LNCaP clone FGC (cell line): ENCODE measurements at regions not wholly inside any gene's neighbourhood (a gene's known extent, or its start where the extent isn't known, plus 50 kb on each side); places are given as distances from the start of the nearest gene placed in this dataset.

ENCODE experiments used
- DNase-seq: peaks from one replicate; pipeline ENCODE4 v3.0.0-alpha.2; 2011; ENCODE audit warnings: low read depth
- H3K4me3 ChIP-seq: 2 replicates; pipeline ENCODE4 v1.5.1; 2011; ENCODE audit warnings: mild to moderate bottlenecking, low read depth, low read length, control low read depth
- CTCF ChIP-seq: IDR thresholded peaks from 2 replicates; pipeline ENCODE4 v1.5.1; 2012; ENCODE audit warnings: mild to moderate bottlenecking; ENCODE audit not compliant: control insufficient read depth, insufficient read depth; ENCODE audit errors: extremely low read depth

- DNase-seq: no peak
- no peak for TF ChIP-seq CTCF
Observed at GRCh38 chr9:78490231-78490630, 193.3 kb downstream of the PSAT1 start.

GRCh38 chr9:78491402-78491801 is 194.5 kb downstream of the PSAT1 start:
- TF ChIP-seq CTCF: no peak
- no peak for DNase-seq
- no peak overlapping the region for H3K4me3 ChIP-seq

More at GRCh38 chr9:78490231-78490630, 193.3 kb downstream of the PSAT1 start:
- no peak overlapping the region for H3K4me3 ChIP-seq

DNA sequence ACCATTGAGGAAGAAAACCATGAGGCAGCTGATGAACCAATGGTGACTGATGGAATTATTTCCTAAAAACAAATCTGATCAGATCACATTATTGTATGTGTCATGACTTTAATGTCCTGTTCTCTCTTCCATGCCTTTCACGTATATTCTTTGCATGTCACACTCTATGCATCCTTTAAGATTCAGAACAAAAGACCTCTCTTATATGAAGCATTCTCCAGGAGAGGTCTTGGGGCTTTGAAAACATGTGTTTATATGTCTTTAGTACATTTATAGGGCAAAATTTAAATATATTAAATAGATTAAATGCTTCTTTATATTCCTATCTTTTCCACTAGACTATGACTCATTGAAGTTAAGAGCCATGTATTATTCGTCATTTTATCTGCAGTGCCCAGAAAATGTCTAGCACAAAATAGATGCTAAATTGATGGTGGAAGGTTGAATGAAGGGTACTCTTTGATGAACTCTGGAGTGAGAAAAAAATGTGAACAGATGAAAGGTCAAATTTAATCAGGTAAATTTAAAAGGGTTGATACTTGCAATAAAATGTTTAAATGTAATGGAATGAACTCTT is 196.3 kb downstream of the PSAT1 start:
- no peak for DNase-seq
- TF ChIP-seq CTCF: no peak
- no peak overlapping the region for H3K4me3 ChIP-seq

DNA sequence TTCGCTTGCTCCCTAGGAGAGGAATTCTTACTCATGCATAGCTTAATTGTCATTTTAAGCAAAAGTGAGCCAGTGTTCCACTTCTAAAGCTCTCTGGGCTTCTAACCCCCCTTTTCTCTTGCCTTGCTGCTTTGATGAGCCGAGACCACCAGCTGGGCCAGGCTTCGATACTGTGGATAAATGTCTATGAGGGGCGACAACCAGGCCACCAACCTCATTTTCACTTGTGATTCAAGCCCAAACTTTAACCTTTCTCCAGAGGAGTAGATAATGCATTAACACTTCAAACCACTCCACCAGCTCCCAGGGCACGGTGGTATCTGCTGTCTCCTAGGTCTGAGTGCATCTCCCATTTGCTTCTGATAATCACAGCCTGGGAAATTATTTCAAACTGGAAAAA is 205.6 kb downstream of the PSAT1 start:
- TF ChIP-seq CTCF: no peak
- H3K4me3 ChIP-seq: no peak overlapping the region
- no peak for DNase-seq

- H3K4me3 ChIP-seq: no peak overlapping the region
- 0 out of 2 replicates have a peak, but pooled peaks have one; percentile 5 for TF ChIP-seq CTCF
- no peak for DNase-seq
Observed at GRCh38 chr9:78505546-78505945, 208.6 kb downstream of the PSAT1 start.

DNA sequence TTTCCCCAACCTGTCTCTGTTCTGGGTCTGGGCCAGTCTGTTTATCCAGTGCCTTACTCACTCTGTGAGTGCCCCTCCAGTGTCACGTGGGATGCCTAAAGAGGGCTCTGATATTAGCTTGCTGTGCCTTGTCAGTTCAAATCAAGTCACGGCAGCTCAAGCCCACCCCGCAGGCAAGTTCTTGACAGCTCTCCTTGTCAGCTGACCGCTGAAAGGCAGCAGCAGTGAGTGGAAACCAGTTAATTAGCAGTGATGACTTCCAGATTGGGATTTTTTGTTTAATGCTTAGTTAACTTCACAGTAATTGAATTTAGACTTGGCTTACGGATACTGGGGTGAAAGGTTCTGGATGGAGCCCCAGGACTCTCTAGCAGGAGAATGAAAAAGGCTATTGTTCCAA is 210.1 kb downstream of the PSAT1 start:
- no peak for TF ChIP-seq CTCF
- no peak overlapping the region for H3K4me3 ChIP-seq
- no peak for DNase-seq

DNA sequence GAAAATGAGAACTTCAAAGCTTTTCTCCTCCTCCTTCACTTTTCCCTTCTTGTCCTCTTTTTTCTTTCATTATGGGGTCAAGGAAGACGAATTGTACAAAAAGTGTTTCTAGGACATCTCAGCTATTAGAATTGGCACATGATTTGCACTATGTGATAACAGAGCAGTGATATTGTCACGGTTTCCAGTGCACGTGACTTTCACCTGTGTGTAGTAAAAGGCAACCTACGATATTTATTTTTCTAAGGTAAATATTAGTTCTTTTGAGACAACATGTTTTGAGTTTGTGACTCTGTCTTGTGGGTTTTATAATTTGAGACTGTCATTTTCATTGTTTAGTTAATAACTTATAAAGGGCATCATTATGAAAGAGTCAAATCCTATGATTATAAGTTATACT is 213.1 kb downstream of the PSAT1 start:
- TF ChIP-seq CTCF: no peak
- H3K4me3 ChIP-seq: no peak overlapping the region
- peak; percentile 83 for DNase-seq
